Stimulated activated CD8-positive, alpha-beta memory T cell treated with anti-CD3 and anti-CD28 coated beads, Interleukin-15, amount 100 ng/mL, for 24 hours (primary cell): ENCODE measurements at regions not wholly inside any gene's neighbourhood (a gene's known extent, or its start where the extent isn't known, plus 50 kb on each side); places are given as distances from the start of the nearest gene placed in this dataset.
"Not testable (repeated sequence)": the region's sequence is repeated elsewhere in the genome, so short reads cannot be mapped to it uniquely, and the experiment has no call there.

ENCODE experiments used
- DNase-seq: peaks from one replicate; pipeline ENCODE4 v3.0.0-alpha.2; 2020; ENCODE audit warnings: low read depth

DNA sequence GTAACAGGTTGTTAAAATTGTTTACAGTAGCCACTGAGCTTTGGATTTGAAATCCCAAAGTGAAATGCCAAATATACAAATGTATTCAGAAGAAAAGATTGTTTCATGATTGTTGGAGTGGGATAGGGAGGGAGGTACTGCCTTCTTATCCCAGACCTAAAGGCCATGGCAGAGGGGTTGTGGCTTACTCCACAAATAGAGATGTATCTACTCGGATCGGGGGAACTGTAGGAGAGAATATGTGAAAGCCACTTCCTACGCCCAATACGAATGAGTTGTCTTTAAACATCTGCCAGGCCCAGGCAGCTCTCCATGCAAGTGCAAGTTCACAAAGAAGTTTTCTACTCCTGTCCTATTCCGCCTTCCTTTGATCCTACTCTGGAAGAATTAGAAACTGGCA, 150.2 kb upstream of the PRSS12 start:
- not testable (repeated sequence) for DNase-seq

DNA sequence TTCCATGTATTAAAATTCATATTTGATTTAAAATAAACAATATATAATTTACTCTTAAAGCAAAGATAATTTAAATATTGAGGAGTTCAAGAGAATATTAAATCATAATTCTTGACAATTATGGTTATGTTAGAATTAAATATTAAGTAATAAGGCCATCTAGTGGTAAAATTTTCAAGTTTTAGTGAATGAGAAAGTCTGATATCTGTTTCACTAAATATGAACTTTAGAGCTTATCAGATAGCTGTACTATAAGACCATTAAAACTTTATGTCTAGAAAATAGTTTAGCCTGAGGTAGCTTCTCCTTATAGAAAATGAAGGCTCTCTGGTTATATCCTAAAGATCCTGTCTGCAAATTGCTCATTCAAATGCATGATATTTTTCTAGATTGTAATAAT, 152.1 kb upstream of the PRSS12 start:
- not testable (repeated sequence) for DNase-seq

- DNase-seq = not testable (repeated sequence)
Observed at GRCh38 chr4:118505491-118505890, 152.7 kb upstream of the PRSS12 start.

DNA sequence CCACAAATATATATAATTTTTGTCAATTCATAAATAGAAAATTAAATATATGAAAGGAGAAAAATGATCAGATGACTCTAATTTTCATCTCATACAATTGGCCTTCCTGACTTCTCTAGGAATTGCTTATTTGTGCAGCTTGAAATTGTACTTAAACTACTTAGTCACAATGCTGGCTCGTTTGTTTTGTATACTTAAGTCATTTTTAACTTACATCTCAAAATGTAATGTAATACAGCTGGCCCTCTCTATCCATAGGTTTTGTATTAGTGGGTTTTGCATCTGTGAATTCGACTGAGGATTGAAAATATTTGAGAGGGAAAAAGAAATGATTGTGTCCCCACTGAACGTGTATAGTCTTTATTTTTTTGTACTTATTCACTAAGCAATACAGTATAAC, 160.1 kb upstream of the PRSS12 start:
- DNase-seq = not testable (repeated sequence)

- DNase-seq = not testable (repeated sequence)
Observed at GRCh38 chr4:118514332-118514731, 161.5 kb upstream of the PRSS12 start.

- not testable (repeated sequence) for DNase-seq
Observed at GRCh38 chr4:118516107-118516506, 163.3 kb upstream of the PRSS12 start.

DNA sequence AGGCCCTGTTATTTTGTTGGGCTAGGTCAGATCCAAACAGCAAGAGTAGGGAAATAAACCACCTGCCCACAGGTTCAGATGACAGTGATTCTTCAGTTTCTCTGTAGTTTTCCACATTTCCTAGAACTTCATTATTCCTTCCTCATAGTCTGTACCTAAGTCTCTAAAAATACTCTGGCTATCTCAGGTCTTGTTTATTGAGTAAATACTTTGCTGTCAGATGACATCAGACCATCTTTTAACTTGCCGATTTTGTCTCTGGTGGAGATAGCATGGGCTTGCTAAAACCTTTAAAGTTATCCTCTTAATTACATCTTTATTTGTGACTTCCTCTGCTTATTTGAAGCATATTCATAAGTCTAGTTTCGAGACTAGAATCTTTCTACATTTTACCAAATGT, 155.1 kb upstream of the METTL14 start:
- not testable (repeated sequence) for DNase-seq

DNA sequence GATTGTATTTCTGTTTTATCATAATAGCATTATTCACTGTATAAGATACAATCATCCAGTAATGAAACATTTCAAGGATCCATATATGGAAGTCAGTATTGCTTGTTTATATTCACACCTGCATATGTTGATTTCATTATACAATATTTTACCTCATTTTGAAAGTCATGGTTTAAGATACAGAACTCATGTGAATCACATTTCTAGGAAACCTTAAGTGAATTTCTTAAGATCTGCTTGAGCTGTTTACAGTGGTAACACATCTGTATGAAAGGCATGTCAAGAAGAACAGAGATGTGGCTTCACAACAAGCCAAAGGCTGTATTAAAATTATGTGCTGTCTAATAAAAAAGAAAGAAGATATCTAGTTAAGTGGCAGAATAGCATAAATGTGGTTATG, 153.2 kb upstream of the METTL14 start:
- not testable (repeated sequence) for DNase-seq

DNA sequence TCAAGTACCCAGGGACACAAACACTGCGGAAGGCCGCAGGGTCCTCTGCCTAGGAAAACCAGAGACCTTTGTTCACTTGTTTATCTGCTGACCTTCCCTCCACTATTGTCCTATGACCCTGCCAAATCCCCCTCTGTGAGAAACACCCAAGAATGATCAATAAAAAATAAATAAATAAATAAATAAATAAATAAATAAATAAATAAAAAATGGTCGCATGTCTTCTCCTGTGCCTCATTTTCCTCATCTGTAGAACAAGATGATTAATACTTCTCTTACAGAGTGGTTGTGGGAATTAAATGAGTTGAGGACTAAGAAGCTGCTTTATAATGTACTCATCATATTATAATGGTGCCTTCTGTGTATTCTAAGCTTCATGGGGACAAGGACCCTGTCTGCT, 149.4 kb upstream of the METTL14 start:
- DNase-seq = not testable (repeated sequence)

- not testable (repeated sequence) for DNase-seq
Observed at GRCh38 chr4:118539412-118540077, 145.6 kb upstream of the METTL14 start.

- DNase-seq = not testable (repeated sequence)
Observed at GRCh38 chr4:118556576-118556975, 128.6 kb upstream of the METTL14 start.

DNA sequence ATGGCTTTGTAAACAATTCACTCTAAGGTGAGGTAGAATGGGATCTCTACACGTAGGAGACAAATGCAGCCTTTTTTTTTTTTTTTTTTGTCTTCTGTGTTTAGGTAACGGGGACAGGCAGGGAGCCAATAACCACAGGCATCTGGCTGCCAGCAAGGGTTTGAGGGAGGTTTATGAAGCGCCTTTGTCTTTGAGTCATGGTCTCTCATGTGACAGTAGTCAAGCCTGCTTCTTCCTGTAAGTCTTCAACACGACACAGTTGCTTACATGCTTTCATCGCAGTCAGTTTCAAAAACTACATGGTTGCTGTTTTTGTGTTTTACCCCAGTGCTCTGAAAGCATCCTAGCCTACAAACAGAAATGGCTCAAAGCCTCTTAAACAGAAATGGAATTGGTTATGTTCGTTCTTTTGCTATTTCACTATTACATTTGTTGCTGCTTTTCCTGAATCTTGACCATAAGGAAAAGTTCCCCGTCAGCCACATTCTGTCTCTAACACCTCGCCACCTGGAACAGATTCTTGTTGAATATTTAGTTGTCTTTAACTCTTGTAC, 127.8 kb upstream of the METTL14 start:
- DNase-seq = no peak

DNA sequence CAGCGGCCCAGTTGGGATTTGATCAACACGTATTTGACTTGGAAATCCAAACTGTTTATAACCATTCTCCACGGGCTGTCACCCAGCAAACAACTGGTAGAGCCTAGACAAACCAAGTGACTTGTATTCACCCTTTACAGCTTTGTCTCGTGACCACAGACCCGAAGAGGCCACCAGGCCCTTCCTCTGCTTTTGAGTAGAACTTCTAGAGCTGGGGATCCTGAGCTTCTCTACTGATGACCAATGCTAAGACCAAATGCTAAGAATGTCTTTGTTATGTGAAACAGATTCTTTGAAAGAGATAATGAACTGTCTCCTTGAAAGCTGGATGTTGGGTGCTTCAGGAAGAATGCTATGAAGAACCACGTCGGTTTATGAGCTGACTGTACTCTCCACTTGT, 127.0 kb upstream of the METTL14 start:
- not testable (repeated sequence) for DNase-seq

- not testable (repeated sequence) for DNase-seq
Observed at GRCh38 chr4:118561559-118561958, 123.6 kb upstream of the METTL14 start.

DNA sequence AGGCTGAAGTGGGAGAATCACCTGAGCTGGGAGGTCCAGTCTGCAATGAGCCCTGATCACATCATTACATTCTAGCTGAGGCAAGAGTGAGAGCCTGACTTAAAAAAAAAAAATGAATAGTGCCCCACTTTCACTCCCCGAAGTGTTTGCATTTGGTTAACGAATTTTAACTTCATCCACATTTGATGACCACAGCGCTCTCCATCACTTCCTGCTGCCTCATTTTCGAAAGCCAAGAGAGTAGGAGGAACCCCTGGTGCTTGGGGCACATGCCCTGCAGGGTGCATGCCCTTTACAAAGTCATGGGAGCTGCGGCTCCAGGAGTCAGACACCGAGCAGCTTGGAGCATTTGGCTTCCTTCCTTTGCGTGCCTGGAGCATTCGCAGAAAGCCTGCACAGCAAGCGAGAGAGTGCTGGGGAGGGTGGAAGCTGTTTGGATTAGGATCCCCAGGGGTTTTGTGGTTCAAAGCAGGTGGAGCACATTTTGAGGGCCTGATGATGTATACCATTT, 119.1 kb upstream of the METTL14 start:
- DNase-seq = not testable (repeated sequence)

- DNase-seq = not testable (repeated sequence)
Observed at GRCh38 chr4:118572991-118573390, 112.2 kb upstream of the METTL14 start.

- not testable (repeated sequence) for DNase-seq
Observed at GRCh38 chr4:118574251-118574913, 110.8 kb upstream of the METTL14 start.

DNA sequence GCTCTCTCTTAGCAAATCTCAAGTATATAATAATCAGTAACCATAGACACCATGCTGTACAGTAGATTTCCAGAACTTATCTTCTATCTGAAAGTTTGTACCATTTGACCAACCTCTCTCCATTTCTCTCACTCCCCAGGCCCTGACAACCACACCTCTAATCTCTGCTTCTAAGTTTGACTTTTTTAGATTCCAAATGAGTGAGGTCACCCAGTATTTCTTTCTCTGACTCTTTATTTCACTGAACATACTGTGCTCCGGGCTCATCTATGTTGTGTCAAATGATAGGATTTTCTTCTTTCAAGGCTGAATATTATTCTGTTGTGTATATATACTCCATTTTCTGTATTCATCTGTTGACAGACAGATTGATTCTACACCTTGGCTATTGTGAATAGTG, 110.1 kb upstream of the METTL14 start:
- DNase-seq = not testable (repeated sequence)

DNA sequence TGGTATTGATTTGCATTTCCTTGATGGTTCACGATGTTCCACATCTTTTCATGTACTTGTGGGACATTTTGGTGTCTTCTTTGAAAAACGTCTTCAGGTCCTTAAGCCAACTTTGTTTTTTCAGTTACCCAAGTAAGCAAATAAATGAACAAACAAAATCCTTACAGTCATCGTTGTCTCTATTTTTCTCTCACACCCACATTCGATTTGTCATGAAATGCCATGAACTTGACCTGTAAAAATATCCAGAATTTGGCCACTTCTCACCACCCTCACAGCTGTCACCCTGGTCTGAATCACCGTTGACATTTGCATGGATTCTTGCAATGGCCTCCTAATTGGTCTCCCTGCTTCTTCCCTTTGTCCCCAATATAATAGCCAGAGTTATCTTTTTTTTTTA, 109.5 kb upstream of the METTL14 start:
- DNase-seq = not testable (repeated sequence)

DNA sequence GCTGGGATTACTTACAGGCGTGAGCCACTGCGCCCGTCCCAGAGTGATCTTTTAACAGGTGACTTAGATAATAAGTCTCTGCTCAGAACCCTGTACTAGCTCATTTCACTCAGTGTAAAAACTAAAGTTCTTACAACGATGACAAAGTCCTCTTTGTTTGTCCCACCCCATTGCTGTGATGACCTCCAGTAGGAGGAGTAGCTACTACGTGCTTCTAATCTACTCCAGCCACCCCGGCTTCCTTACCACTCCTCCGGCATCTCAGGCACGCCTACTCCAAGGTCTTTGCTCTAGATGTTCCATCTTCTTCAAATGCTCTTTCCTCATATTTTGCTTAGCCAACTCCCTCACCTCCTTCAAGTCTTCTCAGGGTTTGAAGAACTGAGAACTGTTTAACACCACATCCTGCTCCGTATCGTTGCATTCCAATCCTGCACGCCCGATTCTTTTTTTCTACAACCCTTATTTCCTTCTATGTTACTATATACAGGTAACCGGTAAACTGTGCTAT, 108.4 kb upstream of the METTL14 start:
- DNase-seq = not testable (repeated sequence)

DNA sequence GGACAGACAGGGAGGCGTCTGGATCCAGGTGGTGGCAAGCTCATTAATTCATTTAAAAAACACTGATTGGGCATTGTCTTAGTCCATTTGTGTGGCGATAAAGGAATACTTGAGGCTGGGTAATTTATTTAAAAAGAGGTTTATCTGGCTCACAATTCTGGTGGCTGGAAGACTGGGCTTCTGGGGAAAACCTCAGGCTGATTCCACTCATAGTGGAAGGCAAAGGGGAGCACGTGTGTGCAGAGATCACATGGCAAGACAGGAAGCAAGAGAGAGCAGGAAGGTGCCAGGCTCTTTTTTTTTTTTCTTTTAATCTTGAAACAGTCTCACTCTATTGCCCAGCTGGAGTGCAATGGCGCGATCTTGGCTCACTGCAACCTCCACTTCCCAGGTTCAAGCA, 100.2 kb upstream of the METTL14 start:
- no peak for DNase-seq

DNA sequence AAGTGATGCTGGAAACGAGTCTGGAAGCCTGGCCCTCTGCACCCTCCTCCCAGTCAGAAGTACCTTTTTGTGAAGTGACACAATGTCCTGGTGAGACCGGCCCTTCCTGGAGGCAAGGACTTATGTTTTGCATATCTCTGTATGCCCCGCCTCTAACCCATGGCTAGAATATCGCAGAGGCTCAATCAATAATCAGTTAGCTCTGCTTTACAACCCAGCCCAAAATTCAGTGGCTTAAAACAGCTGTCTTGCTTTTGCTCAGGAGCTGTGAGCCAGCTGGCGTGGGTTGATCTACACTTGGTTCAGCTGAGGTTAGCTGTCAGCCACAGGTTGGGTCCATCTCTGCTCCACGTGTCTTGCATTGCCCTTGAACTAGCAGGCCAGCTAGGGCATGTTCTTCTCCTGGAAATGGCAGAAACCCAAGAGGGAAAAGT, 98.8 kb upstream of the METTL14 start:
- DNase-seq = no peak
